ENCODE measurements at regions not wholly inside any gene's neighbourhood (a gene's known extent, or its start where the extent isn't known, plus 50 kb on each side); places are given as distances from the start of the nearest gene placed in this dataset.

- TF ChIP-seq FOXA1 (IDR thresholded peaks at IDR 0.05) = no peak
- TF ChIP-seq FOXK2 (IDR thresholded peaks at IDR 0.05) = no peak
- TF ChIP-seq ELF4 (IDR thresholded peaks at IDR 0.05) = no peak
These were observed 96.6 kb upstream of the AGTR1 start for GRCh38 chr3:148600902-148601765.

All from HEK293T (cell line).